HL-60 (cell line): ENCODE measurements at regions not wholly inside any gene's neighbourhood (a gene's known extent, or its start where the extent isn't known, plus 50 kb on each side); places are given as distances from the start of the nearest gene placed in this dataset.

Experiments
- DNase-seq, 2 experiments: peaks; one replicate each; pipeline ENCODE4 v3.0.0-alpha.2; 2010 to 2020; ENCODE audit warnings: low read depth in 1 of 2, low spot score in 1 of 2
- H3K27ac ChIP-seq: fragments of 250-450 bp; sonication (Bioruptor Pico); replicated peaks from 2 replicates; pipeline ENCODE4 v1.5.1; 2020; ENCODE audit warnings: mild to moderate bottlenecking, moderate library complexity
- H3K27me3 ChIP-seq: fragments of 250-450 bp; sonication (Bioruptor Pico); 2 replicates; pipeline ENCODE4 v1.5.1; 2021; ENCODE audit warnings: mild to moderate bottlenecking, moderate library complexity; ENCODE audit not compliant: insufficient read depth, poor library complexity, severe bottlenecking
- H3K4me3 ChIP-seq: replicated peaks from 2 replicates; pipeline ENCODE4 v1.5.1; 2011; ENCODE audit warnings: mild to moderate bottlenecking, control low read depth, low read length; ENCODE audit not compliant: insufficient read depth
- GABPA ChIP-seq: IDR thresholded peaks from 2 replicates; pipeline ENCODE4 v1.6.1; 2012; ENCODE audit warnings: low read depth
- POLR2AphosphoS5 ChIP-seq: IDR thresholded peaks from 2 replicates; pipeline ENCODE4 v1.6.1; 2012; ENCODE audit warnings: low read depth
- SPI1 ChIP-seq: IDR thresholded peaks from 2 replicates; pipeline ENCODE4 v1.6.1; 2012; ENCODE audit warnings: low read depth, mild to moderate bottlenecking, borderline replicate concordance
- TF ChIP-seq, protein P1 (sequence below): IDR thresholded peaks from one replicate; pipeline ENCODE4 v1.5.1; 2011; ENCODE audit warnings: low read length, control low read depth, inconsistent platforms; ENCODE audit not compliant: insufficient read depth
- TF ChIP-seq, protein P2 (sequence below): IDR thresholded peaks from 2 replicates; pipeline ENCODE4 v1.6.1; 2012; ENCODE audit warnings: low read depth; ENCODE audit not compliant: insufficient replicate concordance

DNA sequence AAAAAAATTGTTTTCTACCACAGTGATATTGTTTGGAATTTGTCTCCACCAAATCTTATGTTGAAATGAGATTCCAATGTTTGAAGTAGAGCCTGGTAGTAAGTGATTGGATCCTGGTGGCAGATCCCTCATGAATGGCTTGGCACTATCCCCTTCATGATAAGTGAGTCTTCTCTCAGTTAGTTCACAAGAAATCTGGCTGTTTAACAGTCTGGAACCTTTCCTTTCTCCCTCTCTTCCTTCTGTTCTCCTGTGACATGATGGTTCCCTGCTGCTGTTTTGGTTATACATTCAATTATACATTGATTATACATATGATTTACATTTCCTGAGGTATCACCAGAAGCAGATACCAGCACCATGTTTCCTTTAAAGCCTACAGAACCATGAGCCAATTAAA, 442.2 kb downstream of the SLC6A15 start:
- TF ChIP-seq, protein P1, sequence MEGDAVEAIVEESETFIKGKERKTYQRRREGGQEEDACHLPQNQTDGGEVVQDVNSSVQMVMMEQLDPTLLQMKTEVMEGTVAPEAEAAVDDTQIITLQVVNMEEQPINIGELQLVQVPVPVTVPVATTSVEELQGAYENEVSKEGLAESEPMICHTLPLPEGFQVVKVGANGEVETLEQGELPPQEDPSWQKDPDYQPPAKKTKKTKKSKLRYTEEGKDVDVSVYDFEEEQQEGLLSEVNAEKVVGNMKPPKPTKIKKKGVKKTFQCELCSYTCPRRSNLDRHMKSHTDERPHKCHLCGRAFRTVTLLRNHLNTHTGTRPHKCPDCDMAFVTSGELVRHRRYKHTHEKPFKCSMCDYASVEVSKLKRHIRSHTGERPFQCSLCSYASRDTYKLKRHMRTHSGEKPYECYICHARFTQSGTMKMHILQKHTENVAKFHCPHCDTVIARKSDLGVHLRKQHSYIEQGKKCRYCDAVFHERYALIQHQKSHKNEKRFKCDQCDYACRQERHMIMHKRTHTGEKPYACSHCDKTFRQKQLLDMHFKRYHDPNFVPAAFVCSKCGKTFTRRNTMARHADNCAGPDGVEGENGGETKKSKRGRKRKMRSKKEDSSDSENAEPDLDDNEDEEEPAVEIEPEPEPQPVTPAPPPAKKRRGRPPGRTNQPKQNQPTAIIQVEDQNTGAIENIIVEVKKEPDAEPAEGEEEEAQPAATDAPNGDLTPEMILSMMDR: no peak
- TF ChIP-seq POLR2AphosphoS5: no peak
- no peak for TF ChIP-seq GABPA
- TF ChIP-seq SPI1: no peak
- TF ChIP-seq, protein P2, sequence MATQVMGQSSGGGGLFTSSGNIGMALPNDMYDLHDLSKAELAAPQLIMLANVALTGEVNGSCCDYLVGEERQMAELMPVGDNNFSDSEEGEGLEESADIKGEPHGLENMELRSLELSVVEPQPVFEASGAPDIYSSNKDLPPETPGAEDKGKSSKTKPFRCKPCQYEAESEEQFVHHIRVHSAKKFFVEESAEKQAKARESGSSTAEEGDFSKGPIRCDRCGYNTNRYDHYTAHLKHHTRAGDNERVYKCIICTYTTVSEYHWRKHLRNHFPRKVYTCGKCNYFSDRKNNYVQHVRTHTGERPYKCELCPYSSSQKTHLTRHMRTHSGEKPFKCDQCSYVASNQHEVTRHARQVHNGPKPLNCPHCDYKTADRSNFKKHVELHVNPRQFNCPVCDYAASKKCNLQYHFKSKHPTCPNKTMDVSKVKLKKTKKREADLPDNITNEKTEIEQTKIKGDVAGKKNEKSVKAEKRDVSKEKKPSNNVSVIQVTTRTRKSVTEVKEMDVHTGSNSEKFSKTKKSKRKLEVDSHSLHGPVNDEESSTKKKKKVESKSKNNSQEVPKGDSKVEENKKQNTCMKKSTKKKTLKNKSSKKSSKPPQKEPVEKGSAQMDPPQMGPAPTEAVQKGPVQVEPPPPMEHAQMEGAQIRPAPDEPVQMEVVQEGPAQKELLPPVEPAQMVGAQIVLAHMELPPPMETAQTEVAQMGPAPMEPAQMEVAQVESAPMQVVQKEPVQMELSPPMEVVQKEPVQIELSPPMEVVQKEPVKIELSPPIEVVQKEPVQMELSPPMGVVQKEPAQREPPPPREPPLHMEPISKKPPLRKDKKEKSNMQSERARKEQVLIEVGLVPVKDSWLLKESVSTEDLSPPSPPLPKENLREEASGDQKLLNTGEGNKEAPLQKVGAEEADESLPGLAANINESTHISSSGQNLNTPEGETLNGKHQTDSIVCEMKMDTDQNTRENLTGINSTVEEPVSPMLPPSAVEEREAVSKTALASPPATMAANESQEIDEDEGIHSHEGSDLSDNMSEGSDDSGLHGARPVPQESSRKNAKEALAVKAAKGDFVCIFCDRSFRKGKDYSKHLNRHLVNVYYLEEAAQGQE: no peak
- Histone ChIP-seq H3K4me3 (no peak overlapping the region), H3K27me3 (no peaks in the 10 kb centered on the region), H3K27ac (no peak overlapping the region)
- DNase-seq: no peak

DNA sequence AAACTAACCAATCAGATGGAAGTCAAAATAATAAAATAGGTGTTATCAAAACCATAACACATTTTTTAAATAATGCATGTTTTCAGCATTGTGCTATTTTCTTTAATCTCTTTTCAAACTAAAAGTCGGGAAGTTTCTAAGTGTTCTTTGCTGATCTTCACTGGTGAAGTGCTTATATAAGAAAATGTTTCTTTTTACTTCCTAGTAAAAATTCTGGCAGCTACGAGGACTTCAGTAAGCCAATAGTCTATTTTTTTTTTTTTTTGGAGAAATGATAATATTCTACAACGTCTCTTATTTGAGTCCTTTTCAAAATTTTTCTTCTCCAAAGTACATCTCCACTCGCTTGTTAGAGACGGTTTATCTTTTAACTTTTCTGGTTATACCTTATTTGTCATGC, 448.0 kb downstream of the SLC6A15 start:
- H3K4me3 ChIP-seq: no peak overlapping the region
- DNase-seq: no peak
- no peaks in the 10 kb centered on the region for H3K27me3 ChIP-seq
- TF ChIP-seq, protein P2: no peak
- TF ChIP-seq POLR2AphosphoS5: no peak
- TF ChIP-seq, protein P1: no peak
- H3K27ac ChIP-seq: no peak overlapping the region

DNA sequence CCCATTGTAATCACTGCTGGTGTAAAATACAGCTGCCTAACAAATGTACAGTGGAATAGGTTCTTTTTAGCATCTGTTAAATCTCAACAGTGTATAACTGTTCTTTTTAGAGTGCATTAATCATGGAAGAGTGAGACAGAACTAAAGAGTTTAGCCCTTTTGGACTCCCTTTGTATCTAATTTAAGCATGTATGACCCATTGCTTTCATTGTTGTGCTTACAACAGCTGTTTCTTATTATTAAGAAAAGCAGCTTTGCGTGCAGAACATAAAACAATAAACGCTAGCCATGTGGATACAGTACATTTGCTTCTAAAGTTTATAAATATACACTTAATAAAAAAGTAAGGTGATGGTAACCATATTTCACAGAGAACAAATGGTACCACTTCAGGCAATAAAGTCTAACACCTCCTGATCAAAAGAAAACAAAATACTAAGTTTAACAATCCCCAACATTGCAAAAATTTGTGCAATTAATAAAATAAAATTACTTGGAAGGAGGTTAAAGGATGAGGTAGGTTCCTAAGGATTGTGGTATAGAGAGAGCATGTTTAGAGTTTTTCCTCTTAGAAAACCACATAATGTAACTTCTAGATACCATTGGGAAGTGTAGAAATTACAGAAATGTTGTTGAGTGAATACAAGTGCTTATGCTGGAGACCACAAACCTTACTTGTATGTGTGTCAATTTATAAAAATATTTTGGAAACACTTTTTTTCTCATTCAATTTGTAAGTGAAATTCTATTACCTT, 448.7 kb downstream of the SLC6A15 start:
- no peak for DNase-seq
- Histone ChIP-seq H3K4me3 (no peak overlapping the region), H3K27ac (no peak overlapping the region), H3K27me3 (no peaks in the 10 kb centered on the region)
- TF ChIP-seq POLR2AphosphoS5 (no peak), SPI1 (no peak), GABPA (no peak)
- TF ChIP-seq, protein P2: no peak
- TF ChIP-seq, protein P1: no peak
